PFSK-1 (cell line): ENCODE measurements at regions not wholly inside any gene's neighbourhood (a gene's known extent, or its start where the extent isn't known, plus 50 kb on each side); places are given as distances from the start of the nearest gene placed in this dataset.

Experiments used
- POLR2AphosphoS5 ChIP-seq: IDR thresholded peaks from 2 replicates; pipeline ENCODE4 v1.6.1; 2012; ENCODE audit warnings: low read depth, mild to moderate bottlenecking, control low read depth, low read length, moderate library complexity
- SIN3A ChIP-seq: IDR thresholded peaks from 2 replicates; pipeline ENCODE4 v1.6.1; 2012; ENCODE audit warnings: mild to moderate bottlenecking, low read length, moderate library complexity, borderline replicate concordance; ENCODE audit not compliant: insufficient read depth
- TAF1 ChIP-seq: IDR thresholded peaks from 2 replicates; pipeline ENCODE4 v1.6.1; 2012; ENCODE audit warnings: low read length, control low read depth, borderline replicate concordance; ENCODE audit not compliant: insufficient read depth
- TF ChIP-seq, protein P1 (sequence below), 2 experiments: IDR thresholded peaks; 2 replicates each; pipeline versions ENCODE4 v1.6.1 to v1.8.0; 2011 to 2012; ENCODE audit warnings: low read depth in 2 of 2, low read length in 2 of 2, control low read depth in 1 of 2, inconsistent platforms in 1 of 2, mild to moderate bottlenecking in 1 of 2, moderate library complexity in 1 of 2; ENCODE audit not compliant: insufficient read depth in 1 of 2

- TF ChIP-seq SIN3A: no peak
- TF ChIP-seq POLR2AphosphoS5: no peak
- TF ChIP-seq TAF1: no peak
- TF ChIP-seq, protein P1, sequence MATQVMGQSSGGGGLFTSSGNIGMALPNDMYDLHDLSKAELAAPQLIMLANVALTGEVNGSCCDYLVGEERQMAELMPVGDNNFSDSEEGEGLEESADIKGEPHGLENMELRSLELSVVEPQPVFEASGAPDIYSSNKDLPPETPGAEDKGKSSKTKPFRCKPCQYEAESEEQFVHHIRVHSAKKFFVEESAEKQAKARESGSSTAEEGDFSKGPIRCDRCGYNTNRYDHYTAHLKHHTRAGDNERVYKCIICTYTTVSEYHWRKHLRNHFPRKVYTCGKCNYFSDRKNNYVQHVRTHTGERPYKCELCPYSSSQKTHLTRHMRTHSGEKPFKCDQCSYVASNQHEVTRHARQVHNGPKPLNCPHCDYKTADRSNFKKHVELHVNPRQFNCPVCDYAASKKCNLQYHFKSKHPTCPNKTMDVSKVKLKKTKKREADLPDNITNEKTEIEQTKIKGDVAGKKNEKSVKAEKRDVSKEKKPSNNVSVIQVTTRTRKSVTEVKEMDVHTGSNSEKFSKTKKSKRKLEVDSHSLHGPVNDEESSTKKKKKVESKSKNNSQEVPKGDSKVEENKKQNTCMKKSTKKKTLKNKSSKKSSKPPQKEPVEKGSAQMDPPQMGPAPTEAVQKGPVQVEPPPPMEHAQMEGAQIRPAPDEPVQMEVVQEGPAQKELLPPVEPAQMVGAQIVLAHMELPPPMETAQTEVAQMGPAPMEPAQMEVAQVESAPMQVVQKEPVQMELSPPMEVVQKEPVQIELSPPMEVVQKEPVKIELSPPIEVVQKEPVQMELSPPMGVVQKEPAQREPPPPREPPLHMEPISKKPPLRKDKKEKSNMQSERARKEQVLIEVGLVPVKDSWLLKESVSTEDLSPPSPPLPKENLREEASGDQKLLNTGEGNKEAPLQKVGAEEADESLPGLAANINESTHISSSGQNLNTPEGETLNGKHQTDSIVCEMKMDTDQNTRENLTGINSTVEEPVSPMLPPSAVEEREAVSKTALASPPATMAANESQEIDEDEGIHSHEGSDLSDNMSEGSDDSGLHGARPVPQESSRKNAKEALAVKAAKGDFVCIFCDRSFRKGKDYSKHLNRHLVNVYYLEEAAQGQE (IDR thresholded peaks at IDR 0.05; ENCODE audit: insufficient read depth in 1 of 2, low read depth in 2 of 2, low read length in 2 of 2): no peak
Observed at GRCh38 chr22:49045276-49045675, 782.4 kb downstream of the BRD1 start.
